22Rv1 (cell line): ENCODE measurements at regions not wholly inside any gene's neighbourhood (a gene's known extent, or its start where the extent isn't known, plus 50 kb on each side); places are given as distances from the start of the nearest gene placed in this dataset.

Source experiments
- H3K27ac ChIP-seq: fragments of 450-650 bp; 2 replicates; pipeline ENCODE4 v1.5.1; 2017
- ZFX ChIP-seq: fragments of 450-650 bp; IDR thresholded peaks from 2 replicates; pipeline ENCODE4 v1.6.1; 2017; ENCODE audit warnings: antibody characterized with exemption, borderline replicate concordance
- TF ChIP-seq, protein P1 (sequence below): fragments of 450-650 bp; IDR thresholded peaks from 2 replicates; pipeline ENCODE4 v1.5.1; 2017; ENCODE audit warnings: mild to moderate bottlenecking

GRCh38 chr17:53724726-53725125 is 98.0 kb upstream of the KIF2B start:
- H3K27ac ChIP-seq, result no peak overlapping the region
- TF ChIP-seq, protein P1, sequence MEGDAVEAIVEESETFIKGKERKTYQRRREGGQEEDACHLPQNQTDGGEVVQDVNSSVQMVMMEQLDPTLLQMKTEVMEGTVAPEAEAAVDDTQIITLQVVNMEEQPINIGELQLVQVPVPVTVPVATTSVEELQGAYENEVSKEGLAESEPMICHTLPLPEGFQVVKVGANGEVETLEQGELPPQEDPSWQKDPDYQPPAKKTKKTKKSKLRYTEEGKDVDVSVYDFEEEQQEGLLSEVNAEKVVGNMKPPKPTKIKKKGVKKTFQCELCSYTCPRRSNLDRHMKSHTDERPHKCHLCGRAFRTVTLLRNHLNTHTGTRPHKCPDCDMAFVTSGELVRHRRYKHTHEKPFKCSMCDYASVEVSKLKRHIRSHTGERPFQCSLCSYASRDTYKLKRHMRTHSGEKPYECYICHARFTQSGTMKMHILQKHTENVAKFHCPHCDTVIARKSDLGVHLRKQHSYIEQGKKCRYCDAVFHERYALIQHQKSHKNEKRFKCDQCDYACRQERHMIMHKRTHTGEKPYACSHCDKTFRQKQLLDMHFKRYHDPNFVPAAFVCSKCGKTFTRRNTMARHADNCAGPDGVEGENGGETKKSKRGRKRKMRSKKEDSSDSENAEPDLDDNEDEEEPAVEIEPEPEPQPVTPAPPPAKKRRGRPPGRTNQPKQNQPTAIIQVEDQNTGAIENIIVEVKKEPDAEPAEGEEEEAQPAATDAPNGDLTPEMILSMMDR, result no peak
- TF ChIP-seq ZFX, result no peak

- no peak for TF ChIP-seq ZFX
- no peak overlapping the region for H3K27ac ChIP-seq
These were observed 100.3 kb upstream of the KIF2B start for GRCh38 chr17:53722407-53722806.

GRCh38 chr17:53721101-53721500 is 101.6 kb upstream of the KIF2B start:
- TF ChIP-seq, protein P1, result no peak
- no peak for TF ChIP-seq ZFX
- H3K27ac ChIP-seq, result no peak overlapping the region

GRCh38 chr17:53719229-53719628 is 103.5 kb upstream of the KIF2B start:
- TF ChIP-seq, protein P1, result no peak
- no peak for TF ChIP-seq ZFX
- H3K27ac ChIP-seq, result no peak overlapping the region

DNA sequence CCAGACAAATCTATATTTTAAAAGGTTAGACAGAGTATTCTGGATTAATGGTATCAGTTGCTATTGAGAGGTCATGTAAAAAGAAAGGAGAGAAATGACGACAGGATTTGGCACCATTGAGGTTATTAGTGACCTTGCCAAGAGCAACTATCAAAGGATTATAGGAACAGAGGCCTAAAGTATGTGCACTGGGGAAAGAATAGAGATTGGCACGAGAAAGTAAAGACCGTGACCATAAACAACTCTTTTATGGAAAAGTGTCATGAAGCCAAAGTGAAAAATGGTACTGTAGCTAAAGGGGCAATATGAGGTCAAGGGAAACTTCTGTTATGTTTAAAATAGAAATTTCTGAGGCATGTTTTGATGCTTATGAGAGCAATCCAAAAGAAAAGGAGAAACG is 115.2 kb upstream of the KIF2B start:
- no peak for TF ChIP-seq ZFX
- TF ChIP-seq, protein P1, result no peak
- no peak overlapping the region for H3K27ac ChIP-seq

DNA sequence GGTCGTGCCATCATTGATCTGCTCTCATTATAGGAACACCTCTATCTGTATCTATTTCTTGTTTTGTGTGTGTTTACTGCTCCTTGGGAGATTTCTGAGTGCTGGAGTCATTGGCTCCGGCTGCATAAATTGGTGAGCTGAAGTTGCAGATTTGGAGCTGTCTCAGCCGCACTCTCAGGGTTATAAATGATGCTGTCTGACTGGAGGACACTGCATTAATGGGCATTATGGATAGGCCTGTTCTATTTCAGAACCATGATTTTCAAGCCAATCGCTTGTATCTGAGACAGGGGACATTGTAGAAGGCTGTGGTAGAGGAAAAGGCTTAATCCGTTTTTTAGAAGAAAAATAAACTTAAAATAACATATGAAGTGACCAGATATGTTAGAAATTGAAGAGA is 126.4 kb upstream of the KIF2B start:
- H3K27ac ChIP-seq, result no peak overlapping the region
- TF ChIP-seq, protein P1, result no peak
- no peak for TF ChIP-seq ZFX

- no peak for TF ChIP-seq ZFX
- TF ChIP-seq, protein P1, result no peak
- H3K27ac ChIP-seq, result no peak overlapping the region
These were observed 135.4 kb upstream of the KIF2B start for GRCh38 chr17:53687324-53687723.

- no peak overlapping the region for H3K27ac ChIP-seq
- TF ChIP-seq, protein P1, result no peak
- no peak for TF ChIP-seq ZFX
These were observed 142.0 kb upstream of the KIF2B start for GRCh38 chr17:53680745-53681144.
